ENCODE measurements at regions not wholly inside any gene's neighbourhood (a gene's known extent, or its start where the extent isn't known, plus 50 kb on each side); places are given as distances from the start of the nearest gene placed in this dataset.

GRCh38 chr13:34810996-34811395 is 131.1 kb upstream of the NBEA start:
- TF ChIP-seq CTCF (conservative IDR thresholded peaks at IDR 0.05; ENCODE audit: low read length), result no peak
- no peak for TF ChIP-seq EZH2phosphoT487 (IDR thresholded peaks at IDR 0.05; ENCODE audit: borderline replicate concordance)
